ENCODE measurements at regions not wholly inside any gene's neighbourhood (a gene's known extent, or its start where the extent isn't known, plus 50 kb on each side); places are given as distances from the start of the nearest gene placed in this dataset.

- H3K36me3 ChIP-seq = no peaks in the 10 kb centered on the region
- 60 to 89% methylated on average over 4 of the region's 4 CpGs for WGBS, 2 donors
Observed at GRCh38 chr2:145511946-145512345, 992.0 kb upstream of the ZEB2 start.

GRCh38 chr2:145503511-145503910, 983.6 kb upstream of the ZEB2 start:
- H3K27me3 ChIP-seq = no peaks in the 10 kb centered on the region
- no peaks in the 10 kb centered on the region for H3K9me3 ChIP-seq
- no peak overlapping the region for H3K27ac ChIP-seq
- no peak for DNase-seq
- intact Hi-C loops (cut with DNase I) = no loop called here
- TF ChIP-seq CTCF (IDR thresholded peaks at IDR 0.05) (no peak), EP300 (IDR thresholded peaks at IDR 0.05) (no peak), POLR2A (IDR thresholded peaks at IDR 0.05) (no peak), POLR2AphosphoS5 (IDR thresholded peaks at IDR 0.05) (no peak)
- WGBS, 2 donors = 52 to 68% methylated on average over 3 of the region's 3 CpGs
- no peaks in the 10 kb centered on the region for H3K4me1 ChIP-seq
- no peak overlapping the region for H3K4me3 ChIP-seq
- H3K36me3 ChIP-seq = no peaks in the 10 kb centered on the region

More at GRCh38 chr2:145511946-145512345, 992.0 kb upstream of the ZEB2 start:
- TF ChIP-seq EP300 (IDR thresholded peaks at IDR 0.05) (no peak), POLR2A (IDR thresholded peaks at IDR 0.05) (no peak), POLR2AphosphoS5 (IDR thresholded peaks at IDR 0.05) (no peak), CTCF (IDR thresholded peaks at IDR 0.05) (no peak)
- Histone ChIP-seq H3K4me3 (no peak overlapping the region), H3K4me1 (no peaks in the 10 kb centered on the region), H3K27me3 (no peaks in the 10 kb centered on the region), H3K9me3 (no peaks in the 10 kb centered on the region), H3K27ac (no peak overlapping the region)
- DNase-seq = no peak
- intact Hi-C loops (cut with DNase I) = no loop called here

- WGBS, 2 donors = 78 to 89% methylated on average over 3 of the region's 3 CpGs
- intact Hi-C loops (cut with DNase I) = no loop called here
Observed at GRCh38 chr2:145501920-145502319, 982.0 kb upstream of the ZEB2 start.

GRCh38 chr2:145495590-145495989, 975.7 kb upstream of the ZEB2 start:
- DNase-seq = no peak
- no peak overlapping the region for H3K27ac ChIP-seq
- H3K4me3 ChIP-seq = no peak overlapping the region
- no peaks in the 10 kb centered on the region for H3K27me3 ChIP-seq
- 88 to 90% methylated on average over 3 of the region's 3 CpGs for WGBS, 2 donors
- TF ChIP-seq CTCF (IDR thresholded peaks at IDR 0.05) (no peak), EP300 (IDR thresholded peaks at IDR 0.05) (no peak), POLR2AphosphoS5 (IDR thresholded peaks at IDR 0.05) (no peak)
- intact Hi-C loops (cut with DNase I) = no loop called here
- H3K36me3 ChIP-seq = no peaks in the 10 kb centered on the region
- H3K4me1 ChIP-seq = no peaks in the 10 kb centered on the region
- no peaks in the 10 kb centered on the region for H3K9me3 ChIP-seq

More at GRCh38 chr2:145501920-145502319, 982.0 kb upstream of the ZEB2 start:
- no peaks in the 10 kb centered on the region for H3K9me3 ChIP-seq
- no peak overlapping the region for H3K27ac ChIP-seq
- no peaks in the 10 kb centered on the region for H3K36me3 ChIP-seq
- H3K4me3 ChIP-seq = no peak overlapping the region
- no peak for DNase-seq
- H3K4me1 ChIP-seq = no peaks in the 10 kb centered on the region
- no peaks in the 10 kb centered on the region for H3K27me3 ChIP-seq
- no peak for TF ChIP-seq CTCF (IDR thresholded peaks at IDR 0.05)
- TF ChIP-seq POLR2A (IDR thresholded peaks at IDR 0.05) = no peak
- no peak for TF ChIP-seq EP300 (IDR thresholded peaks at IDR 0.05)
- TF ChIP-seq POLR2AphosphoS5 (IDR thresholded peaks at IDR 0.05) = no peak

- Histone ChIP-seq H3K27me3 (no peaks in the 10 kb centered on the region), H3K9me3 (no peaks in the 10 kb centered on the region), H3K36me3 (no peaks in the 10 kb centered on the region), H3K4me3 (no peak overlapping the region), H3K27ac (no peak overlapping the region), H3K4me1 (no peaks in the 10 kb centered on the region)
- TF ChIP-seq EP300 (IDR thresholded peaks at IDR 0.05) (no peak), POLR2AphosphoS5 (IDR thresholded peaks at IDR 0.05) (no peak), CTCF (IDR thresholded peaks at IDR 0.05) (no peak), POLR2A (IDR thresholded peaks at IDR 0.05) (no peak)
- no peak for DNase-seq
- intact Hi-C loops (cut with DNase I) = no loop called here
- 72 to 85% methylated on average over 1 of the region's 1 CpG for WGBS, 2 donors
Observed at GRCh38 chr2:145494441-145494840, 974.5 kb upstream of the ZEB2 start.

All from sigmoid colon (tissue), 6 donors.